K562 (cell line): ENCODE measurements at regions not wholly inside any gene's neighbourhood (a gene's known extent, or its start where the extent isn't known, plus 50 kb on each side); places are given as distances from the start of the nearest gene placed in this dataset.

Experiments used
- ATAC-seq: fragments of 200-7000 bp; cut with Tn5 transposase; 3 replicates; pipeline ENCODE4 v1.9.1; 2020; ENCODE audit warnings: moderate library complexity
- BruUV-seq: library from RNA; stranded (reverse); fragments of 400-500 nt; replicated peaks from 2 replicates; lab custom pipeline; 2021; lab: Mats Ljungman, UMichigan
- CTCF ChIA-PET: fragments of 300-600 bp; formaldehyde crosslinking; extraction: SDS; loops from one replicate; lab custom pipeline; 2021; ENCODE audit warnings: low intra/inter-chr PET ratio; lab: Yijun Ruan, JAX
- POLR2A ChIA-PET: fragments of 300-600, 350-650 bp; sonication (Branson Sonifier 250); formaldehyde crosslinking; extraction: SDS; loops from one replicate; lab custom pipeline; 2021; ENCODE audit warnings: antibody characterized with exemption, inconsistent platforms; lab: Yijun Ruan, JAX
- DNase-seq, 4 experiments: peaks; one replicate each; pipeline versions ENCODE4 v3.0.0 to v3.0.0-alpha.2; 2011 to 2018; ENCODE audit warnings: low spot score in 3 of 4, mixed read lengths in 3 of 4; ENCODE audit errors: extremely low read depth in 1 of 4
- FAIRE-seq: peaks from 2 replicates; lab custom pipeline; 2011; peaks lifted over from hg19 to GRCh38; lab: Jason Lieb, UNC
- H2AFZ ChIP-seq: 2 replicates; pipeline ENCODE4 v1.6.0; 2011; ENCODE audit warnings: low read depth, low read length, control low read depth, inconsistent platforms
- H3K27ac ChIP-seq: fragments of 200-600 bp; 3 replicates; pipeline ENCODE4 v1.8.0; 2011; ENCODE audit warnings: low read depth, mild to moderate bottlenecking, control low read depth, inconsistent platforms, low read length, moderate library complexity, mixed read lengths; ENCODE audit errors: extremely low read depth
- H3K27me3 ChIP-seq, 2 experiments: fragments of 300-600 bp in 1 of 2; 2 replicates in 1 of 2; 3 replicates in 1 of 2; pipeline versions ENCODE4 v1.6.0 to v1.8.0; 2011; ENCODE audit warnings: inconsistent platforms in 2 of 2, low read length in 2 of 2, mild to moderate bottlenecking in 1 of 2, mixed read lengths in 1 of 2, moderate library complexity in 1 of 2; ENCODE audit not compliant: control insufficient read depth in 2 of 2, insufficient read depth in 2 of 2
- H3K36me3 ChIP-seq: fragments of 300-600 bp; 3 replicates; pipeline ENCODE4 v1.8.0; 2011; ENCODE audit warnings: mild to moderate bottlenecking, low read length, inconsistent platforms; ENCODE audit not compliant: control insufficient read depth, insufficient read depth
- H3K4me1 ChIP-seq, 2 experiments: fragments of 200-600 bp in 1 of 2; replicated peaks in 1 of 2; 2 replicates in 1 of 2; 3 replicates in 1 of 2; pipeline versions ENCODE4 v1.5.1 to v1.8.0; 2011; ENCODE audit warnings: inconsistent platforms in 2 of 2, low read length in 2 of 2, mild to moderate bottlenecking in 1 of 2, mixed read lengths in 1 of 2, moderate library complexity in 1 of 2; ENCODE audit not compliant: control insufficient read depth in 2 of 2, insufficient read depth in 2 of 2
- H3K4me2 ChIP-seq: 2 replicates; pipeline ENCODE4 v1.6.1; 2011; ENCODE audit warnings: low read length, control low read depth, inconsistent platforms, mixed read lengths; ENCODE audit not compliant: insufficient read depth
- H3K4me3 ChIP-seq: fragments of 200-600 bp; sonication (generic), shearing (Covaris generic); 2 replicates; pipeline ENCODE4 v1.5.1; 2016; ENCODE audit warnings: control low read depth, inconsistent platforms
- H3K79me2 ChIP-seq: fragments of 200-600 bp; 3 replicates; pipeline ENCODE4 v1.8.0; 2011; ENCODE audit warnings: low read length, inconsistent platforms; ENCODE audit not compliant: control insufficient read depth, insufficient read depth
- H3K9ac ChIP-seq, 2 experiments: 2 replicates each; pipeline versions ENCODE4 v1.6.0 to v1.6.1; 2011; ENCODE audit warnings: low read depth in 2 of 2, low read length in 2 of 2, control low read depth in 1 of 2, inconsistent platforms in 1 of 2, mild to moderate bottlenecking in 1 of 2, mixed read lengths in 1 of 2; ENCODE audit not compliant: insufficient read depth in 1 of 2
- H3K9me1 ChIP-seq: one replicate; pipeline ENCODE4 v1.6.0; 2011; ENCODE audit warnings: inconsistent platforms, mild to moderate bottlenecking, low read length, moderate library complexity; ENCODE audit not compliant: control insufficient read depth, insufficient read depth
- H3K9me3 ChIP-seq: replicated peaks from 2 replicates; pipeline ENCODE4 v1.5.1; 2011; ENCODE audit warnings: low read depth, low read length, inconsistent platforms; ENCODE audit not compliant: control insufficient read depth, insufficient read depth
- H4K20me1 ChIP-seq: replicated peaks from 2 replicates; pipeline ENCODE4 v1.6.1; 2011; ENCODE audit warnings: low read length, inconsistent platforms, mixed read lengths; ENCODE audit not compliant: control insufficient read depth, insufficient read depth
- CBFA2T2 ChIP-seq: fragments of 450-650 bp; conservative IDR thresholded peaks from 2 replicates; pipeline ENCODE4 v1.6.1; 2017; ENCODE audit warnings: mild to moderate bottlenecking
- EGR1 ChIP-seq: fragments of 450-650 bp; conservative IDR thresholded peaks from 2 replicates; pipeline ENCODE4 v1.6.1; 2017; ENCODE audit warnings: mild to moderate bottlenecking
- FOXJ3 ChIP-seq: sonication (generic); formaldehyde crosslinking; IDR thresholded peaks from 2 replicates; pipeline ENCODE4 v1.4.0; 2020; ENCODE audit warnings: mild to moderate bottlenecking, missing genetic modification reagents
- KLF6 ChIP-seq: fragments of 250-450 bp; sonication (Bioruptor Pico); IDR thresholded peaks from 2 replicates; pipeline ENCODE4 v1.4.0; 2020; ENCODE audit warnings: mild to moderate bottlenecking, moderate library complexity, borderline replicate concordance
- NCOR1 ChIP-seq: fragments of 450-650 bp; IDR thresholded peaks from 2 replicates; pipeline ENCODE4 v1.6.1; 2016; ENCODE audit warnings: mild to moderate bottlenecking, moderate library complexity
- POLR2AphosphoS5 ChIP-seq: IDR thresholded peaks from 2 replicates; pipeline ENCODE4 v1.6.1; 2011; ENCODE audit warnings: mild to moderate bottlenecking, low read depth, low read length, moderate library complexity; ENCODE audit not compliant: control insufficient read depth, insufficient read depth
- RAD21 ChIP-seq, 2 experiments: fragments of 250-450 bp in 1 of 2; fragments of 450-650 bp in 1 of 2; sonication (Bioruptor Pico) in 1 of 2; formaldehyde crosslinking in 1 of 2; IDR thresholded peaks in 1 of 2; conservative IDR thresholded peaks in 1 of 2; 2 replicates each; pipeline versions ENCODE4 v1.4.0 to v1.8.0; 2020 to 2022; ENCODE audit warnings: mild to moderate bottlenecking in 2 of 2, moderate library complexity in 1 of 2
- SOX6 ChIP-seq: fragments of 450-650 bp; IDR thresholded peaks from 2 replicates; pipeline ENCODE4 v1.6.1; 2014; ENCODE audit warnings: mild to moderate bottlenecking
- TAL1 ChIP-seq: fragments of 450-650 bp; IDR thresholded peaks from 2 replicates; pipeline ENCODE4 v1.6.1; 2016; ENCODE audit warnings: mild to moderate bottlenecking
- TCF3 ChIP-seq: sonication (generic); formaldehyde crosslinking; IDR thresholded peaks from 2 replicates; pipeline ENCODE4 v1.4.0; 2020; ENCODE audit warnings: mild to moderate bottlenecking, missing genetic modification reagents
- ZNF175 ChIP-seq: fragments of 200-800 bp; sonication (Bioruptor generic); IDR thresholded peaks from 2 replicates; pipeline ENCODE4 v1.6.1; 2016; ENCODE audit warnings: low read depth, mild to moderate bottlenecking, missing genetic modification characterization, missing compliant biosample characterization
- WGBS: fragments of 100-300 bp; shearing (Covaris generic); methylation state at CpG from one replicate; pipeline ENCODE4 v1.1.6; 2016; ENCODE audit warnings: low coverage, mixed read lengths; ENCODE audit not compliant: insufficient coverage; ENCODE audit errors: missing lambda C conversion rate; 5-methylcytosine and 5-hydroxymethylcytosine counted together
- in situ Hi-C: fragments of 300-500 bp; cut with MboI; formaldehyde crosslinking; loops from 4 replicates; pipeline ENCODE4 v1.15.0; 2018; ENCODE audit warnings: inconsistent platforms, mixed read lengths
- intact Hi-C: fragments of 100-400 bp; cut with micrococcal nuclease; formaldehyde crosslinking; loops from 2 replicates; pipeline ENCODE4 v1.14.2; 2022
- TF ChIP-seq, protein P1 (sequence below): fragments of 200-800 bp; sonication (Bioruptor generic); IDR thresholded peaks from 2 replicates; pipeline ENCODE4 v1.6.1; 2017; ENCODE audit warnings: missing genetic modification characterization, missing compliant biosample characterization
- TF ChIP-seq, protein P2 (sequence below): fragments of 250-450 bp; sonication (Bioruptor Pico); IDR thresholded peaks from 2 replicates; pipeline ENCODE4 v1.8.0; 2022; ENCODE audit warnings: inconsistent platforms, mild to moderate bottlenecking, moderate library complexity, borderline replicate concordance
- TF ChIP-seq, protein P3 (sequence below): sonication (generic); formaldehyde crosslinking; IDR thresholded peaks from 2 replicates; pipeline ENCODE4 v1.9.0; 2022; ENCODE audit warnings: mild to moderate bottlenecking, missing genetic modification reagents
- TF ChIP-seq, protein P4 (sequence below), 3 experiments: IDR thresholded peaks in 2 of 3; conservative IDR thresholded peaks in 1 of 3; 2 replicates each; pipeline ENCODE4 v1.5.1; 2011 to 2012; ENCODE audit warnings: low read length in 3 of 3, mild to moderate bottlenecking in 3 of 3, control low read depth in 2 of 3, improper control_type of control experiment in 1 of 3, inconsistent platforms in 1 of 3, low read depth in 1 of 3, mixed read lengths in 1 of 3, moderate library complexity in 1 of 3; ENCODE audit not compliant: insufficient read depth in 2 of 3

- intact Hi-C loops (no loop called here), in situ Hi-C loops (no loop called here)
- ChIA-PET CTCF (no interaction called here), POLR2A (interaction anchor here (0.7 kb wide), 1 partner anchor 330 kb away, joined by 3 read pairs; no protein-coding TSS in a partner anchor)
- H3K27me3 ChIP-seq: no peaks in the 10 kb centered on the region
- no peak overlapping the region for H3K4me3 ChIP-seq
- H3K27ac ChIP-seq: peak overlapping the region; percentile 37; the same call in 1 of the 3 replicates
- ATAC-seq (peak; percentile 84), DNase-seq (peak; percentile 67 to 76 (median 70)), FAIRE-seq (peak; percentile 89)
- no peaks in the 10 kb centered on the region for H3K79me2 ChIP-seq
- H3K4me1 ChIP-seq: peaks cover 6 to 10% of the 10 kb centered on the region in 2 experiments; a peak in 4 of 5 replicates
- H3K4me2 ChIP-seq: peak overlapping the region; percentile 46; the same call in 1 of the 2 replicates
- WGBS: 28% methylated on average over 5 of the region's 5 CpGs
- H3K9ac ChIP-seq: no peak overlapping the region; a peak in 1 of 4 replicates
- H3K36me3 ChIP-seq: no peaks in the 10 kb centered on the region
- H3K9me3 ChIP-seq: no peaks in the 10 kb centered on the region
- H2AFZ ChIP-seq: peak overlapping the region; percentile 83
- BruUV-seq: no TSS peak
- H3K9me1 ChIP-seq: no peaks in the 10 kb centered on the region
- no peaks in the 10 kb centered on the region for H4K20me1 ChIP-seq
- TF ChIP-seq, protein P1, sequence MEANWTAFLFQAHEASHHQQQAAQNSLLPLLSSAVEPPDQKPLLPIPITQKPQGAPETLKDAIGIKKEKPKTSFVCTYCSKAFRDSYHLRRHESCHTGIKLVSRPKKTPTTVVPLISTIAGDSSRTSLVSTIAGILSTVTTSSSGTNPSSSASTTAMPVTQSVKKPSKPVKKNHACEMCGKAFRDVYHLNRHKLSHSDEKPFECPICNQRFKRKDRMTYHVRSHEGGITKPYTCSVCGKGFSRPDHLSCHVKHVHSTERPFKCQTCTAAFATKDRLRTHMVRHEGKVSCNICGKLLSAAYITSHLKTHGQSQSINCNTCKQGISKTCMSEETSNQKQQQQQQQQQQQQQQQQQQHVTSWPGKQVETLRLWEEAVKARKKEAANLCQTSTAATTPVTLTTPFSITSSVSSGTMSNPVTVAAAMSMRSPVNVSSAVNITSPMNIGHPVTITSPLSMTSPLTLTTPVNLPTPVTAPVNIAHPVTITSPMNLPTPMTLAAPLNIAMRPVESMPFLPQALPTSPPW: peak; percentile 45; the same call in 1 of the 2 replicates
- TF ChIP-seq, protein P2, sequence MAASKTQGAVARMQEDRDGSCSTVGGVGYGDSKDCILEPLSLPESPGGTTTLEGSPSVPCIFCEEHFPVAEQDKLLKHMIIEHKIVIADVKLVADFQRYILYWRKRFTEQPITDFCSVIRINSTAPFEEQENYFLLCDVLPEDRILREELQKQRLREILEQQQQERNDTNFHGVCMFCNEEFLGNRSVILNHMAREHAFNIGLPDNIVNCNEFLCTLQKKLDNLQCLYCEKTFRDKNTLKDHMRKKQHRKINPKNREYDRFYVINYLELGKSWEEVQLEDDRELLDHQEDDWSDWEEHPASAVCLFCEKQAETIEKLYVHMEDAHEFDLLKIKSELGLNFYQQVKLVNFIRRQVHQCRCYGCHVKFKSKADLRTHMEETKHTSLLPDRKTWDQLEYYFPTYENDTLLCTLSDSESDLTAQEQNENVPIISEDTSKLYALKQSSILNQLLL (CRISPR knock-in tag): no peak
- TF ChIP-seq, protein P3, sequence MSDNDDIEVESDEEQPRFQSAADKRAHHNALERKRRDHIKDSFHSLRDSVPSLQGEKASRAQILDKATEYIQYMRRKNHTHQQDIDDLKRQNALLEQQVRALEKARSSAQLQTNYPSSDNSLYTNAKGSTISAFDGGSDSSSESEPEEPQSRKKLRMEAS (CRISPR knock-in tag): no peak
- TF ChIP-seq POLR2AphosphoS5 (peak; percentile 43; the same call in 1 of the 2 replicates), TAL1 (peak; percentile 65), SOX6 (0 out of 2 replicates have a peak, but pooled peaks have one; percentile 36), RAD21 (CRISPR knock-in tag; conservative IDR thresholded peaks at IDR 0.05 in 1 of 2, IDR thresholded peaks at IDR 0.05 in 1 of 2) (peak in 1 of 2 experiments; percentile 10; a peak in 1 of 4 replicates), KLF6 (CRISPR knock-in tag) (no peak), CBFA2T2 (peak; percentile 63), ZNF175 (CRISPR knock-in tag) (no peak), EGR1 (peak; percentile 42; the same call in 1 of the 2 replicates), FOXJ3 (no peak), TCF3 (CRISPR knock-in tag) (peak; percentile 73), NCOR1 (peak; percentile 47)
- TF ChIP-seq, protein P4, sequence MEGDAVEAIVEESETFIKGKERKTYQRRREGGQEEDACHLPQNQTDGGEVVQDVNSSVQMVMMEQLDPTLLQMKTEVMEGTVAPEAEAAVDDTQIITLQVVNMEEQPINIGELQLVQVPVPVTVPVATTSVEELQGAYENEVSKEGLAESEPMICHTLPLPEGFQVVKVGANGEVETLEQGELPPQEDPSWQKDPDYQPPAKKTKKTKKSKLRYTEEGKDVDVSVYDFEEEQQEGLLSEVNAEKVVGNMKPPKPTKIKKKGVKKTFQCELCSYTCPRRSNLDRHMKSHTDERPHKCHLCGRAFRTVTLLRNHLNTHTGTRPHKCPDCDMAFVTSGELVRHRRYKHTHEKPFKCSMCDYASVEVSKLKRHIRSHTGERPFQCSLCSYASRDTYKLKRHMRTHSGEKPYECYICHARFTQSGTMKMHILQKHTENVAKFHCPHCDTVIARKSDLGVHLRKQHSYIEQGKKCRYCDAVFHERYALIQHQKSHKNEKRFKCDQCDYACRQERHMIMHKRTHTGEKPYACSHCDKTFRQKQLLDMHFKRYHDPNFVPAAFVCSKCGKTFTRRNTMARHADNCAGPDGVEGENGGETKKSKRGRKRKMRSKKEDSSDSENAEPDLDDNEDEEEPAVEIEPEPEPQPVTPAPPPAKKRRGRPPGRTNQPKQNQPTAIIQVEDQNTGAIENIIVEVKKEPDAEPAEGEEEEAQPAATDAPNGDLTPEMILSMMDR (IDR thresholded peaks at IDR 0.05 in 2 of 3, conservative IDR thresholded peaks at IDR 0.05 in 1 of 3; ENCODE audit: insufficient read depth in 2 of 3, low read depth in 1 of 3, low read length in 3 of 3): 0 out of 6 replicates have a peak, but pooled peaks of 1 of the 3 experiments have one; percentile 2
Observed at GRCh38 chr3:124679048-124679638, 51.1 kb upstream of the UMPS start.
